ENCODE measurements at regions not wholly inside any gene's neighbourhood (a gene's known extent, or its start where the extent isn't known, plus 50 kb on each side); places are given as distances from the start of the nearest gene placed in this dataset.
"Not testable (repeated sequence)": the region's sequence is repeated elsewhere in the genome, so short reads cannot be mapped to it uniquely, and the experiment has no call there.

DNA sequence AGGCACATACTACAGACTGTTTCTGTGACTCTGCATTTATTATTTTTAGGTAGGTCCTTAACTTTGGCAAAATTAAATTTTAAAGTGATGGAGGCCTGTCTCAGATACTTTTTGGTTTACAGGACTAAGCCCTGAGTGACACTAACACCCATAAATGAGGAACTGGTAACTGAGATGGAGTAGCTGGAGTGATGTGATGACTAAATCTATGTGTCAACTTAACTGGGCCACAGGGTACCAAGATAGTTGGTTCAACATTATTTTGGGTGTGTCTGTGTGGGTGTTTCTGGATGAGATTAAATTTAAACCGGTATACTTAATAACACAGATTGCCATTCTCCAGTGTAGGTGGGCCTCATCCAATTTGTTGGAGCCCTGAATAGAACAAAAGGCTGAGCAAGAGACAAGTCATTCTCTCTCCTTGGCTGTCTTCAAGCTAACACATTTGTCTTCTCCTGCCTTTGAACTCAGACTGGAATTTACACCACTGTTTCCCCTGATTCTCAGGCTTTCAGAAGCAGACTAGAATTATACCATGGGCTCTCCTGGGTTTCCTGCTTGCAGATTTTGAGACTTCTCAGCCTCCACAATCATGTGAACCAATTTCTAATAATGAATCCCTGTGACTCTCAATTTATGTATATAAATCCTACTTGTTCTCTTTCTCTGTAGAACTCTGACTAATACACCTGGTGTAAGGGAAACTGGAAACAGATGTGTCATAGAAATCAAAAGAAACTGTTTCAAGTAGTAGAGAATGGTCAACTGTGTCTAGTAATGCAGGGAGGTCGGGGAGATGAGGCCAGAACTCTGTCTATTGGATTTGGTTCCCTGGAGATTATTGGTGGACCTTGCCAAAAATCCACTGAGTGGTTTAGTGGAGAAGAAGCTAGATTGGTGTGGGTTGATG is 579.2 kb downstream of the EPM2A start:
- intact Hi-C loops (cut with DNase I) = no loop called here
- H3K36me3 ChIP-seq = no peaks in the 10 kb centered on the region
- H3K27ac ChIP-seq = no peak overlapping the region
- H3K4me3 ChIP-seq = no peak overlapping the region
- DNase-seq (ENCODE audit: low spot score in 2 of 2) = no peak
- H3K4me1 ChIP-seq = no peaks in the 10 kb centered on the region
- H3K9me3 ChIP-seq = peaks cover 0 to 10% of the 10 kb centered on the region in 2 donors
- H3K27me3 ChIP-seq = no peaks in the 10 kb centered on the region
- TF ChIP-seq, protein P1, sequence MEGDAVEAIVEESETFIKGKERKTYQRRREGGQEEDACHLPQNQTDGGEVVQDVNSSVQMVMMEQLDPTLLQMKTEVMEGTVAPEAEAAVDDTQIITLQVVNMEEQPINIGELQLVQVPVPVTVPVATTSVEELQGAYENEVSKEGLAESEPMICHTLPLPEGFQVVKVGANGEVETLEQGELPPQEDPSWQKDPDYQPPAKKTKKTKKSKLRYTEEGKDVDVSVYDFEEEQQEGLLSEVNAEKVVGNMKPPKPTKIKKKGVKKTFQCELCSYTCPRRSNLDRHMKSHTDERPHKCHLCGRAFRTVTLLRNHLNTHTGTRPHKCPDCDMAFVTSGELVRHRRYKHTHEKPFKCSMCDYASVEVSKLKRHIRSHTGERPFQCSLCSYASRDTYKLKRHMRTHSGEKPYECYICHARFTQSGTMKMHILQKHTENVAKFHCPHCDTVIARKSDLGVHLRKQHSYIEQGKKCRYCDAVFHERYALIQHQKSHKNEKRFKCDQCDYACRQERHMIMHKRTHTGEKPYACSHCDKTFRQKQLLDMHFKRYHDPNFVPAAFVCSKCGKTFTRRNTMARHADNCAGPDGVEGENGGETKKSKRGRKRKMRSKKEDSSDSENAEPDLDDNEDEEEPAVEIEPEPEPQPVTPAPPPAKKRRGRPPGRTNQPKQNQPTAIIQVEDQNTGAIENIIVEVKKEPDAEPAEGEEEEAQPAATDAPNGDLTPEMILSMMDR (IDR thresholded peaks at IDR 0.05) = no peak

DNA sequence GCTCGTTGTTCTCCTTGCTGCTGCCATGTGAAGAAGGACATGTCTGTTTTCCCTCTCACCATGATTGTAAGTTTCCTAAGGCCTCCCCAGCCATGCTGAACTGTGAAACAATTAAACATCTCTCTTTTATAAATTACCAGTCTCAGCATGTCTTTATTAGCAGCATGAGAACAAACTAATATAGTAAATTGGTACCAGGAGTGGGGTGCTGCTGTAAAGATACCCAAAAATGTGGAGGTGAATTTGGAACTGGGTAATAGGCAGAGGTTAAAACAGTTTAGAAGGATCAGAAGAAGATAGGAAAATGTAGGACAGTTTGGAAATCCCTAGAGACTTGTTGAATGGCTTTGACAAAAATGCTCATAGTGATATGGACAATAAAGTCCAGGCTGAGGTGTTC is 576.7 kb downstream of the EPM2A start:
- DNase-seq (ENCODE audit: low spot score in 2 of 2); H3K36me3 ChIP-seq; intact Hi-C loops (cut with DNase I): not testable (repeated sequence)

DNA sequence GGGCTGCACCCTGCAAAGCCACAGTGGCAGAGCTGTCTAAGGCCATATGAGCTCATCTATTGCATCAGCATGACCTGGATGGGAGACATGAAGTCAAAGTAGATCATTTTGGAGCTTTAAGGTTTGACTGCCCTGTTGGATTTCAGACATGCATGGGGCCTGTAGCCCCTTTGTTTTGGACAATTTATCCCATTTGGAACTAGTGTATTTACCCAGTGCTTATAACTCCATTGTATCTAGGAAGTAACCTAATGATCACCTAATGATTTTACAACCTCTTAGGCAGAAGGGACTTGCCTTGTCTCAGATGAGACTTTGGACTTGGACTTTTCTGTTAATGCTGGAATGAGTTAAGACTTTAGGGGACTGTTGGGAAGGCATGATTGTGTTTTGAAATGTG is 575.4 kb downstream of the EPM2A start:
- Histone ChIP-seq H3K9me3 (peaks cover 0 to 10% of the 10 kb centered on the region in 2 donors), H3K4me1 (no peaks in the 10 kb centered on the region), H3K4me3 (no peak overlapping the region), H3K27me3 (no peaks in the 10 kb centered on the region), H3K36me3 (no peaks in the 10 kb centered on the region), H3K27ac (no peak overlapping the region)
- TF ChIP-seq, protein P1 (IDR thresholded peaks at IDR 0.05) = no peak
- intact Hi-C loops (cut with DNase I) = no loop called here
- no peak for DNase-seq (ENCODE audit: low spot score in 2 of 2)

More for the DNA sequence above, 576.7 kb downstream of the EPM2A start:
- H3K4me1 ChIP-seq, H3K9me3 ChIP-seq, H3K4me3 ChIP-seq, H3K27me3 ChIP-seq, H3K27ac ChIP-seq: not testable (repeated sequence)

DNA sequence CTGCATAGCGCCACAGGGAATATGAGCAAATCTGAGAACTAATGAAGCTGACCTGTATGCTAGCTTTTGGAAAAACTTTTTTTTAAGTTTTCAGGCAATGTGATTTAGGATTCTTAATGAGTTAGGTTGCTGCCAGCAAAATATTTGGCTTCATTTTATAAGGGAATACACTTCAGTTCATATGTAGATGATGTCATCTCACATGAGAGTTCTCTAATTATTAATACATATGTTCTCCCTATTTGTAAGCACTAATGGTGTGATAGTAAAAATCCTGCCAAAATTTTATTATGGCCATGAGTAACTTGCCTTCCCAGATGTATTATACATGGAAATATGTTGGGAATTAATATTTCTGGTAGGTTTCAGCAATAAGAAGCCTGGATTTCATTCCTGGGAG is 573.8 kb downstream of the EPM2A start:
- H3K4me1 ChIP-seq = no peaks in the 10 kb centered on the region
- intact Hi-C loops (cut with DNase I) = no loop called here
- TF ChIP-seq, protein P1 (IDR thresholded peaks at IDR 0.05) = no peak
- no peak overlapping the region for H3K4me3 ChIP-seq
- peaks cover 0 to 10% of the 10 kb centered on the region in 2 donors for H3K9me3 ChIP-seq
- H3K36me3 ChIP-seq = no peaks in the 10 kb centered on the region
- DNase-seq (ENCODE audit: low spot score in 2 of 2) = no peak
- no peak overlapping the region for H3K27ac ChIP-seq
- no peaks in the 10 kb centered on the region for H3K27me3 ChIP-seq

DNA sequence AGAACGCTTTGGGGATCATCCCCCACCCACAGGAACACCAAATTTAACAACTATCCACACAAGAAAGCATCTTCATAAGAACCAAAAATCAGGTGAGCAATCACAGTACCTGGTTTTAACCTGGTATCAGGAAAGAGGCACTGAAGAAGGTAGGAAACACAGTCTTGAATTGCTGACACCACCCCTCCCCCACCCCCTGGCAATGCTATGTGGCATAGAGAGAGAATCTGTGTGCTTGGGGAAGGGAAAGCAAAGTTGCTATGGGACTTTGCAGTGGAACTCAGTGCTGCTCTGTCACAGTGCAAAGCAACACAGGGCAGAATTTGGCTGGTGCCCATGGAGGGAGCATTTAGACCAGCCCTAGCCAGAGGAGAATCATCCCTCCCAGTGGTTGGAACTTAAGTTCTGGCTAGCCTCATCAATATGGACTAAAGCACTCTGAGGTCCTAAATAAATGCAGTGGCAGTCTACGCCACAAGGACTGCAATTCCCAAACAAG is 565.5 kb downstream of the EPM2A start:
- Histone ChIP-seq H3K4me1 (no peaks in the 10 kb centered on the region), H3K27ac (no peak overlapping the region), H3K27me3 (no peaks in the 10 kb centered on the region), H3K9me3 (no peaks in the 10 kb centered on the region), H3K4me3 (no peak overlapping the region), H3K36me3 (no peaks in the 10 kb centered on the region)
- intact Hi-C loops (cut with DNase I) = no loop called here
- no peak for DNase-seq (ENCODE audit: low spot score in 2 of 2)
- TF ChIP-seq, protein P1 (IDR thresholded peaks at IDR 0.05) = no peak

DNA sequence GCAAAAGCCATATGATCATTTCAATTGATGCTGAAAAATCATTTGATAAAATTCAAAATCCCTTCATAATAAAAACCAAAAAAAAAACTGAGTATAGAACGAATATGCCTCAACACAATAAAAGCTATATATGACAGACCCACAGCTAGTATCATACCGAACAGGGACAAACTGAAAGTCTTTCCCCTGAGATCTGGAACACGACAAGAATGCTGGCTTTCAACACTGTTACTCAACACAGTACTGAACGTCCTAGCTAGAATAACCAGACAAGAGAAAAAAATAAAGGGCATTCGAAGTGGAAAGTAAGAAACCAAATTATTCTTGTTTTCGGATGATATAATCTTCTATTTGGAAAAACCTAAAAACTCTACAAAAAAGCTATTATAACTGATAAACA is 559.9 kb downstream of the EPM2A start:
- H3K4me1 ChIP-seq = no peaks in the 10 kb centered on the region
- no peaks in the 10 kb centered on the region for H3K9me3 ChIP-seq
- TF ChIP-seq, protein P1 (IDR thresholded peaks at IDR 0.05) = no peak
- H3K36me3 ChIP-seq = no peaks in the 10 kb centered on the region
- DNase-seq (ENCODE audit: low spot score in 2 of 2) = no peak
- H3K27ac ChIP-seq = no peak overlapping the region
- intact Hi-C loops (cut with DNase I) = no loop called here
- no peaks in the 10 kb centered on the region for H3K27me3 ChIP-seq
- H3K4me3 ChIP-seq = no peak overlapping the region

Measured in ascending aorta (tissue), 2 donors.